Adipocyte (in vitro differentiated cells): ENCODE measurements at regions not wholly inside any gene's neighbourhood (a gene's known extent, or its start where the extent isn't known, plus 50 kb on each side); places are given as distances from the start of the nearest gene placed in this dataset.

Experiments used
- DNase-seq: peaks from one replicate; pipeline ENCODE4 v3.0.0-alpha.2; 2015; ENCODE audit warnings: low read depth
- H3K27me3 ChIP-seq: replicated peaks from 2 replicates; pipeline ENCODE4 v1.7.0; 2013; ENCODE audit warnings: mild to moderate bottlenecking, low read length, moderate library complexity; ENCODE audit not compliant: control insufficient read depth, insufficient read depth
- H3K36me3 ChIP-seq: 2 replicates; pipeline ENCODE4 v1.7.0; 2013; ENCODE audit warnings: low read length, mild to moderate bottlenecking, moderate library complexity; ENCODE audit not compliant: control insufficient read depth, insufficient read depth, severe bottlenecking
- H3K4me1 ChIP-seq: 2 replicates; pipeline ENCODE4 v1.7.0; 2013; ENCODE audit warnings: mild to moderate bottlenecking, low read length, moderate library complexity; ENCODE audit not compliant: control insufficient read depth, insufficient read depth
- H3K4me3 ChIP-seq: 2 replicates; pipeline ENCODE4 v1.7.0; 2013; ENCODE audit warnings: mild to moderate bottlenecking, low read length, moderate library complexity
- H3K9ac ChIP-seq: 2 replicates; pipeline ENCODE4 v1.7.0; 2013; ENCODE audit warnings: mild to moderate bottlenecking, low read length, moderate library complexity
- H3K9me3 ChIP-seq: 2 replicates; pipeline ENCODE4 v1.7.0; 2013; ENCODE audit warnings: mild to moderate bottlenecking, low read length, moderate library complexity; ENCODE audit not compliant: control insufficient read depth

GRCh38 chr2:58584606-58585118 is 343.5 kb upstream of the FANCL start:
- Histone ChIP-seq H3K4me1 (no peaks in the 10 kb centered on the region), H3K36me3 (no peaks in the 10 kb centered on the region), H3K9me3 (no peaks in the 10 kb centered on the region), H3K27me3 (no peaks in the 10 kb centered on the region), H3K9ac (no peak overlapping the region), H3K4me3 (no peak overlapping the region)
- DNase-seq = no peak

DNA sequence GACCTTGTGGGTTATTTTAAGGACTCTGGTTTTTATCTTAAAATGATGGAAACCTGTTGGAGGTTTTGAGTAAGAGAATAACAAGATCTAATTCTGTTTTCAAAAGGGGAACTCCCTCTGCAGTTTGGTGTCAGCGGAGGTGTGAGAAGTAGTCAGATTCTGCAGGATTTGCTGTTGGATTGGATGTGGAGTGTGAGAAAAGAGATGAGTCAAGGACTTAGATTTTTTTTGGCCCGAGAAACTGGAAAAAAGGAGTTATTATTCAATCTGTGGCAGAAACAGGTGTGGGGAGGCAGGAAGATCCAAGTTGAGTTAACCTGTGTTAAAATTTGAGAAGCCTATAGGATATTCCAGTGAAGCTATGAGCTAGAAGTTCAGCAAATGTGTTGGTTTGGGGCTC is 337.2 kb upstream of the FANCL start:
- Histone ChIP-seq H3K27me3 (no peaks in the 10 kb centered on the region), H3K9me3 (no peaks in the 10 kb centered on the region), H3K36me3 (no peaks in the 10 kb centered on the region), H3K4me1 (no peaks in the 10 kb centered on the region), H3K4me3 (no peak overlapping the region), H3K9ac (no peak overlapping the region)
- DNase-seq = no peak

GRCh38 chr2:58574873-58575272 is 333.7 kb upstream of the FANCL start:
- Histone ChIP-seq H3K4me3 (no peak overlapping the region), H3K4me1 (no peaks in the 10 kb centered on the region), H3K36me3 (no peaks in the 10 kb centered on the region), H3K9ac (no peak overlapping the region), H3K9me3 (no peaks in the 10 kb centered on the region), H3K27me3 (no peaks in the 10 kb centered on the region)
- no peak for DNase-seq

DNA sequence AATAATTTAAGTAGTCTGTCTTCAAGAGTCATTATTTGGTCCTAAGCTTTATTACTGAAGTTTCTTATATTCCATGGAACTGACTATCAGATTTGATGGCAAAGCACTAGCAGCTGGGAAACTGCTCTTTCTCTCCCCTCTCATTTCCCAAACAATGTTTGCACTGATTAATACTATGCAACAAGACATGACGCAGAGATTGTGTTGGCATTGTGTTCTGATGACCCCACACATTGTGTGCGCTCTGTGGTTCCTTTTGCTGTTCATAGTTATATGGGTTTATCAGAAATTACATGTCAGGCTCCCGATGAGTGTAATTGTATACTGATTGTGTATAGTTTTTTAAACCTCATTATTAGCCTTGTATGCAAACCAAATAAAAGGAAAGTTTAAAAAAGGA is 331.6 kb upstream of the FANCL start:
- H3K4me1 ChIP-seq = no peaks in the 10 kb centered on the region
- H3K27me3 ChIP-seq = no peaks in the 10 kb centered on the region
- H3K9me3 ChIP-seq = no peaks in the 10 kb centered on the region
- H3K9ac ChIP-seq = no peak overlapping the region
- H3K4me3 ChIP-seq = no peak overlapping the region
- DNase-seq = no peak
- no peaks in the 10 kb centered on the region for H3K36me3 ChIP-seq

DNA sequence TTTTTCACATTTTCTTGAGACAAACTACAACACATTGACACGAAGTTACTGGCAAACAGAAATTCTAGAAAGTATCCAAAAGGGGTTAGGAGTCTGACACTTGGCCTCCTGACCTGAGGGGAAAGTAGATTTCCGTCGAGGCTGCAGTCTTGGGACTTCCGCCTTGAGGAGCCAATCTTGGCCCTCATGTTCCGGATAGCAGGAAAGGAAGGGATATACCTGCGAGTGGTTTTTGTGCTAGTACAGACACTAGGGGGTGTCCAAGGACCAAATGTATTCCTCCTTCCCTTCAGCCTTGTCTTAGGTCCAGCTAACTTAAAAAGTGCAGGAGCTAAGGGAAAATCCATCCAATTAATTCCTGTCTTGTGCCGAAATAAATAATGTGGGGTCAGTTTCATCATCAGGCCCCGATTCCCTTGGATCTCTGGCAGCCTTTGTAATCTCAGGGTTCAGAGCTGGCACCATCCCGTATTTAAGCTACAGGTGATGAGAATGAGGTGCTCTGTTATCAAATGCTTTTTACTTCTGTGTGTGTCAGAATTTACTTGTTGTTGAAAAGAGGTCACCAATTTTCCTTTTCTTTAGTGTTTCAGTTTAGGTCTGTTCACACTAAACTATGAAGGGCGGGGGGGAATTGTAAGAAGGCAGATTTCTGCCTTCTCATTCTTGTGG is 330.2 kb upstream of the FANCL start:
- Histone ChIP-seq H3K9ac (peak overlapping the region; percentile 4), H3K4me3 (no peak overlapping the region), H3K27me3 (no peaks in the 10 kb centered on the region), H3K4me1 (no peaks in the 10 kb centered on the region), H3K36me3 (no peaks in the 10 kb centered on the region), H3K9me3 (no peaks in the 10 kb centered on the region)
- peak; percentile 69 for DNase-seq

- H3K9ac ChIP-seq = no peak overlapping the region
- H3K27me3 ChIP-seq = no peaks in the 10 kb centered on the region
- H3K4me3 ChIP-seq = no peak overlapping the region
- no peaks in the 10 kb centered on the region for H3K36me3 ChIP-seq
- no peaks in the 10 kb centered on the region for H3K4me1 ChIP-seq
- no peaks in the 10 kb centered on the region for H3K9me3 ChIP-seq
- peak; percentile 13 for DNase-seq
Measured at GRCh38 chr2:58569475-58570185, 328.5 kb upstream of the FANCL start.

DNA sequence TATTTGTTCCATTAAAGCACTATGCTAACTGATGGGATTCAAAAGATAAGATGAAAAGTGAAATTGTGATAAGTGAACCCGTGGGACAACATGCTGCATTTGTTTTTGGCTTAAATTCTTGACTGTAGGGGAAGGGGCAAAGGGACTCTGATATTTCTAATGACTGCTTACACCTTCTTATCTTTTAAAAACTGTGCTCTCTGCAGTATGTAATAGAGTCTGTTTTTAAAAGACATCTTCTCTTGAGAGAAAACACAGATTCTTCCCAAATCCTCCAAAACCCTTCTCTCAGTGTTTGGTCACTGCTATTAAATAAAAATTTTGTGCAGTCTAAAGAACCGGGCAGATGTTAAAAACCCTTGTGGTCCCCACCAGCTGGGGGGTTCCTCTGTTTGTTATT is 327.8 kb upstream of the FANCL start:
- Histone ChIP-seq H3K36me3 (no peaks in the 10 kb centered on the region), H3K9me3 (no peaks in the 10 kb centered on the region), H3K9ac (no peak overlapping the region), H3K4me3 (no peak overlapping the region), H3K27me3 (no peaks in the 10 kb centered on the region), H3K4me1 (no peaks in the 10 kb centered on the region)
- DNase-seq = no peak

DNA sequence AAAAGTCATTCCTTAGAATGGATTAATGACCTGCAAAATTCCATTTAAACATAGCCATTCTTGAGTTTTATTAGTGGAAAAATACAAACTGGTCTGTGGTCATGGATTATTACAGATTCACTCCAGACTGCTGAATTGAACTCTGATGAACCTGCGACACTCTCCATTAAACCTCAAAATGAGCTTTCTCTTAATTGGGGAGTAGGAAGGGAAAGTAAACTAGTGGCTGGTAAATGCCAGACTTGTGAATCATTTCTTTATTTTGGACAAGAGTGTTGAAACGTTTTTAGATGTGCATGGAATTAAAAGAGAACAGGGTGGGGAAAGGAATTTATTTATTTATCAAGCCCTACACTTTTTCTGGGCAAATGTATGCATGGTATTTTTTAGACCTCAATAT is 321.2 kb upstream of the FANCL start:
- H3K9ac ChIP-seq = no peak overlapping the region
- no peaks in the 10 kb centered on the region for H3K9me3 ChIP-seq
- peak; percentile 11 for DNase-seq
- peaks cover 7% of the 10 kb centered on the region for H3K4me1 ChIP-seq
- no peaks in the 10 kb centered on the region for H3K27me3 ChIP-seq
- H3K36me3 ChIP-seq = no peaks in the 10 kb centered on the region
- H3K4me3 ChIP-seq = no peak overlapping the region

DNA sequence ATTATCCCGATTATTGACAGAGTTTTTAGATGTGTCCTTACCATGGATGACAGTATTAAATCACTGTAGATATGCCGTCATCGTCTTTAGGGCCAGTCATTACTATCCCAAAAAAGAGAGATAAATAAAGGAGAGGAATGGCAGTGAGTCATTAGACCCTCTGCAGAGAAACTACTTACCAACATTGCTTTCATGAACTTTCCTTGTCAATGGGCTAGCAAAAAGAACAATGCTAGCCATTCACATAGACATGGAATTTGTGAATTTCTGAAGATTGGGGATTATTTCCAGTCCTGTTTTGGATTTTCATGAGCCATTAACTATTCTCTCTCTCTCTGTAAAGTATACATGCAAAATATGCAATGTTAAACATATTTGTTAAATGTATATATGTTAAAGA is 319.4 kb upstream of the FANCL start:
- Histone ChIP-seq H3K27me3 (no peaks in the 10 kb centered on the region), H3K9ac (no peak overlapping the region), H3K4me1 (peaks cover 7% of the 10 kb centered on the region), H3K36me3 (no peaks in the 10 kb centered on the region), H3K4me3 (no peak overlapping the region), H3K9me3 (no peaks in the 10 kb centered on the region)
- no peak for DNase-seq

DNA sequence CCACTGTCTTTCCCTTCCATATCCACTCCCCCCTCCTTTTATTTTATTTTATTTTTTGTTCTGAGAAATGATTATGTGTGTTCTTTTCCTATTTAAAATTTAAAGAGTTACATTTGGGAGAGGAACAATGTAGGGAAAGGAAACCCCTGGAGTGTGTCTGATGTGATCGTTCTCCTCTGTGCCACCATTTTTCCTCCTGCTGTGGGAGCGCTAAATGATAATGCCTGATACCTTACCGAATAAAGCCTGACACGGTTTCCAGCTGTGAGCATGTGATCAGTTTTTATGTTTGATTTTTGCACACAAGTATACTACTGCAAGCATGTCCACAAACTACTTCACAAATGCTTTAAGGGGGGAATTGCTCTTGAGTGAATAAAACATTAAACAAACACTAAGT is 317.8 kb upstream of the FANCL start:
- no peaks in the 10 kb centered on the region for H3K27me3 ChIP-seq
- no peaks in the 10 kb centered on the region for H3K9me3 ChIP-seq
- no peaks in the 10 kb centered on the region for H3K36me3 ChIP-seq
- peaks cover 7% of the 10 kb centered on the region for H3K4me1 ChIP-seq
- no peak for DNase-seq
- no peak overlapping the region for H3K9ac ChIP-seq
- H3K4me3 ChIP-seq = no peak overlapping the region

GRCh38 chr2:58557176-58557575 is 316.1 kb upstream of the FANCL start:
- no peaks in the 10 kb centered on the region for H3K27me3 ChIP-seq
- no peak for DNase-seq
- no peak overlapping the region for H3K9ac ChIP-seq
- H3K4me1 ChIP-seq = peaks cover 2% of the 10 kb centered on the region
- no peaks in the 10 kb centered on the region for H3K36me3 ChIP-seq
- no peak overlapping the region for H3K4me3 ChIP-seq
- no peaks in the 10 kb centered on the region for H3K9me3 ChIP-seq
